Chondrocyte (in vitro differentiated cells): ENCODE measurements at regions not wholly inside any gene's neighbourhood (a gene's known extent, or its start where the extent isn't known, plus 50 kb on each side); places are given as distances from the start of the nearest gene placed in this dataset.

ENCODE experiments used
- DNase-seq: peaks from one replicate; pipeline ENCODE4 v3.0.0; 2021; ENCODE audit warnings: mixed read lengths, low spot score
- H3K27ac Mint-ChIP-seq: one replicate; pipeline ENCODE4 v1.8.0; 2021; ENCODE audit warnings: mild to moderate bottlenecking, moderate library complexity, mixed read lengths; ENCODE audit not compliant: unreplicated experiment
- H3K27me3 Mint-ChIP-seq: 2 replicates; pipeline ENCODE4 v1.8.0; 2021; ENCODE audit warnings: low read depth, mixed read lengths
- H3K36me3 Mint-ChIP-seq: 2 replicates; pipeline ENCODE4 v1.8.0; 2021; ENCODE audit warnings: low read depth, mixed read lengths
- H3K4me1 Mint-ChIP-seq: 2 replicates; pipeline ENCODE4 v1.8.0; 2021; ENCODE audit warnings: low read depth, mild to moderate bottlenecking, mixed read lengths
- H3K4me3 Mint-ChIP-seq: one replicate; pipeline ENCODE4 v1.8.0; 2021; ENCODE audit warnings: mild to moderate bottlenecking, moderate library complexity, mixed read lengths; ENCODE audit not compliant: unreplicated experiment
- H3K9me3 Mint-ChIP-seq: 2 replicates; pipeline ENCODE4 v1.8.0; 2021; ENCODE audit warnings: low read depth, mixed read lengths
- TF ChIP-seq, protein P1 (sequence below): fragments of 200-600 bp; sonication (generic); IDR thresholded peaks from 2 replicates; pipeline ENCODE4 v1.5.0; 2021; ENCODE audit warnings: antibody characterized with exemption, mild to moderate bottlenecking, moderate library complexity

DNA sequence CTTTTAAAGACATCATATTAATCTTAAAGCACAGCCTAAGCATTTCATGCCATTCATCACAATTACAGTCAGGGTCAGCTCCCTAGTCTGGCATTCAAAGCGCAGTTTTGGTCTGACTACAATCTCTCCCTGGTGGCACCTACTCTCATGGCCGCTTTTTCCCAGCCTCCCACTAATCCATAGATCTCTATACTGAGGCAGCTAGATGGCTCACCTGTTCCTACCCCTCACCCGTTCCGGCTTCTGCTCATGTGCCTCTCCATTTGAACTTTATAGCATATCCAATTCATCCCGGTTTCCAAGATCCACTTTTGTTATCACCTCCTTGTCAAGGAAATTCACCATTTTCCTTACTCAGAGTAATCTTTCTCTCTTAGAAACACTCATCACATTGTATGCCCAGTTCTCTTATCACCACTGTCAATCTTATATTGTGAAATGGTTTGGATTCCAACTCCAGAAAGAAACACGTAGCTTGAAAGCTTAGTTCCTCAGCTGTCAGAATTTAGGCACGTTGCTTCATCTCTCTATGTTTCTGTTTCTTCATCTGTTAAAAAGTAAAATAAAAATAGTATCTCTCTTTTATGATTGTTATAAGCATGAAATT, 220.0 kb upstream of the UBE2E2 start:
- H3K27ac Mint-ChIP-seq = no peak overlapping the region
- H3K4me3 Mint-ChIP-seq = no peak overlapping the region
- peaks cover 11% of the 10 kb centered on the region for H3K27me3 Mint-ChIP-seq
- H3K36me3 Mint-ChIP-seq = no peaks in the 10 kb centered on the region
- H3K9me3 Mint-ChIP-seq = peaks cover 15% of the 10 kb centered on the region
- TF ChIP-seq, protein P1, sequence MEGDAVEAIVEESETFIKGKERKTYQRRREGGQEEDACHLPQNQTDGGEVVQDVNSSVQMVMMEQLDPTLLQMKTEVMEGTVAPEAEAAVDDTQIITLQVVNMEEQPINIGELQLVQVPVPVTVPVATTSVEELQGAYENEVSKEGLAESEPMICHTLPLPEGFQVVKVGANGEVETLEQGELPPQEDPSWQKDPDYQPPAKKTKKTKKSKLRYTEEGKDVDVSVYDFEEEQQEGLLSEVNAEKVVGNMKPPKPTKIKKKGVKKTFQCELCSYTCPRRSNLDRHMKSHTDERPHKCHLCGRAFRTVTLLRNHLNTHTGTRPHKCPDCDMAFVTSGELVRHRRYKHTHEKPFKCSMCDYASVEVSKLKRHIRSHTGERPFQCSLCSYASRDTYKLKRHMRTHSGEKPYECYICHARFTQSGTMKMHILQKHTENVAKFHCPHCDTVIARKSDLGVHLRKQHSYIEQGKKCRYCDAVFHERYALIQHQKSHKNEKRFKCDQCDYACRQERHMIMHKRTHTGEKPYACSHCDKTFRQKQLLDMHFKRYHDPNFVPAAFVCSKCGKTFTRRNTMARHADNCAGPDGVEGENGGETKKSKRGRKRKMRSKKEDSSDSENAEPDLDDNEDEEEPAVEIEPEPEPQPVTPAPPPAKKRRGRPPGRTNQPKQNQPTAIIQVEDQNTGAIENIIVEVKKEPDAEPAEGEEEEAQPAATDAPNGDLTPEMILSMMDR = no peak
- DNase-seq = no peak
- peaks cover 8% of the 10 kb centered on the region for H3K4me1 Mint-ChIP-seq

DNA sequence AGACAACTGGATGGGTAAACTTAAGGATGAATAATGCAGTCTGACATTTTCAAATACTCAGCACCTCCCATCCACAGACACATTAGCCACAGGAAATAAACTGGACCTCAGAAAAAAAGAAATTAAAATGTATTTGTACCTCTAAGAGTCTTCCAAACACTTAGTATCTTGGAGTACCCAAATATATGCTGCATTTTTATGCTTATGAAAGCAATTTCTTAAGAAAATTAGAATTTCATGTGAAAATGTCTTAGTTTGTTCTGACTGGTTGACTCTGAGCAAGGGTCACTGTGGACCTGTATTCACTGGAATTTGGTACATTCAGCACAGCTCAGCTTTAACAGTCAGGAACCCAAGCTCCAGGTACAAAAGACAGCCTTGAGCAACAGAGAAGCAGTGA, 216.2 kb upstream of the UBE2E2 start:
- Mint-ChIP-seq H3K9me3 (peaks cover 15% of the 10 kb centered on the region), H3K4me3 (no peak overlapping the region), H3K27me3 (peaks cover 14% of the 10 kb centered on the region), H3K36me3 (no peaks in the 10 kb centered on the region), H3K4me1 (no peaks in the 10 kb centered on the region), H3K27ac (no peak overlapping the region)
- DNase-seq = no peak
- TF ChIP-seq, protein P1 = no peak

DNA sequence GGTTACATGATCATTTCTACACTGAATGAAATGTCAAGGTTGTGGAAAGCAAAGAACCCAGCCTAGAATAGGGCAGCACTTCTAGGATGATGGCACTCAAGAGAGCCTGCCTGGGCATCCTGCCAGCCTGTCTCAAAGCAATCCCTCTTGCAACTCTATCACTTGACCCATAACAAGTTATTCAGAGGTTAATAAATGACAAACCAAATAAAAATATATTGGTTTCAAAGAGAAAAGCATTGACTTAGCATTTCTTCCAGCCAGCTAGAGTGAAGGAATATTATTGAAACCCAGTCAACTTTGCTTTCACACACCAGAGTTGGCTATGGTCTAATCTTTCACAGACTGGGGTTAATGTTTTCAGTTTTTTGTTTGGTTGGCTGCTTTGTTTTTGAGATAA, 214.6 kb upstream of the UBE2E2 start:
- TF ChIP-seq, protein P1 = no peak
- peaks cover 9% of the 10 kb centered on the region for H3K27me3 Mint-ChIP-seq
- no peak overlapping the region for H3K4me3 Mint-ChIP-seq
- no peak for DNase-seq
- no peaks in the 10 kb centered on the region for H3K36me3 Mint-ChIP-seq
- no peaks in the 10 kb centered on the region for H3K4me1 Mint-ChIP-seq
- H3K27ac Mint-ChIP-seq = no peak overlapping the region
- peaks cover 15% of the 10 kb centered on the region for H3K9me3 Mint-ChIP-seq

DNA sequence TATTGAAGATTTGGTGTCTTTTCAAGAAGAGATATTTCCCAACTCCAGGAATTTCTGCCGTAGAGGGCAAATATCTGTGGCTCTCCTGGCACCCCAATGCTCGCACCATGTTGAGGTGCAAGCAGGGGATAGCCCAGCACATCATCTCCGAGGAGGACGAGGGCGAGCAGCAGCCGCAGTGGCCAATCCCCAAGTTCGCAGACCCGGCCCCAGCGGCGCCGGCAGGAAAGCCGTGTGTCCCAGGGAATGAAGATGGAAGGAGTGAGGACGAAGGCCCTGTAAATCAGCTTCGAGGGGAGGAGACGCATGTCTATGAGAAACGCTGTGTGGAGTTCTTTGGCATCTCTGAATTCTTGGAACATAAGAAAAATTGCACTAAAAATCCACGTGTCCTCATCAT, 213.4 kb upstream of the UBE2E2 start:
- DNase-seq = no peak
- H3K9me3 Mint-ChIP-seq = peaks cover 15% of the 10 kb centered on the region
- no peaks in the 10 kb centered on the region for H3K4me1 Mint-ChIP-seq
- H3K27ac Mint-ChIP-seq = no peak overlapping the region
- H3K27me3 Mint-ChIP-seq = peaks cover 10% of the 10 kb centered on the region
- H3K4me3 Mint-ChIP-seq = no peak overlapping the region
- no peaks in the 10 kb centered on the region for H3K36me3 Mint-ChIP-seq
- TF ChIP-seq, protein P1 = no peak

DNA sequence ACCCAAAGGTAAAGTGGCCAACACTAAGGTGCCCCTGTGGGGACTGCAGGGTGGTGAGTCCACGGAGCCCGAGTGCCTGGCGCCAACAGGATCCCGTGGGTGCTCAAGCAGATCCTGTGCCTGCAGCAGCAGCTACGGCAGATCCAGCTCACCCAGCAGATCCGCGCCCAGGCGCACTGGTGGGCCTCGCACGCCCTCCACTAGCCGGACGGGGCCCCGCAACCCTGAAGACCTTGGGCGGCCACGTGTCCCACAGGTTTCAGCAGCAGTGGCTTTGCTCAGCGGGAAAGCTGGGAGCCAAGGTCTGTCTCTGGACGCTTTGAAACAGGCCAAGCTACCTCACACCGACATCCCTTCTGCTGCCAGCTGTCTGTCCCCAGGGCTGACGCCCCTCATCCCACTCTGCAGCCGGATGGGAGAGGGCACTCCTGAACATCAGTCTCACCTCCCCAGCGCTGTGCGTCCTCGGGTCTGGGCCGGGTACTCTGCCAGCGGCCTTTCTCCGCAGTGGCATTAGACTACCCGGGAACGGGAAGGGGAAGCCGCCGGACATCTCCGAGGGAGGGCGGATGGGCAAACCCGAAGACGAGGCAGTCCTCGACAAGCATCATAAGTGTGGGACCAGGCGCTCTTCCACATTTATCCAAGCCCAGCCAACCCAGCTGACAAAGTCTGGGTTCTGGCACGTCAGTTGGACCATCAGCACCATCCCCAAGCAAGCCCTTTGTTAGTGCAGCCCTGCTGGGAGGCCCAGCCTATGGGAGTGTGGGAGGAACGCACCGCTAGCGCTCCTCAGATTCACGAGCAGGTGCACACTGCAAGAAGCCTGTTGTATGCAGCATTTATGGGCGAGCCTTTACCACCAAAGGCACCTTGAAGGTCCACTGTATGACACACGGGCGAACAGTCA, 212.6 kb upstream of the UBE2E2 start:
- peaks cover 10% of the 10 kb centered on the region for H3K27me3 Mint-ChIP-seq
- peaks cover 9% of the 10 kb centered on the region for H3K9me3 Mint-ChIP-seq
- H3K27ac Mint-ChIP-seq = no peak overlapping the region
- H3K4me1 Mint-ChIP-seq = no peaks in the 10 kb centered on the region
- no peaks in the 10 kb centered on the region for H3K36me3 Mint-ChIP-seq
- H3K4me3 Mint-ChIP-seq = no peak overlapping the region
- DNase-seq = peak; percentile 93
- TF ChIP-seq, protein P1 = no peak
